ENCODE measurements at regions not wholly inside any gene's neighbourhood (a gene's known extent, or its start where the extent isn't known, plus 50 kb on each side); places are given as distances from the start of the nearest gene placed in this dataset.
"Not testable (repeated sequence)": the region's sequence is repeated elsewhere in the genome, so short reads cannot be mapped to it uniquely, and the experiment has no call there.

GRCh38 chrX:3522101-3522650 lies 175.7 kb upstream of the MXRA5 start:
- DNase-seq (ENCODE audit: low read depth), result peak; percentile 27
- no peak for TF ChIP-seq CTCF (IDR thresholded peaks at IDR 0.05; ENCODE audit: low read length, missing control alignments)
- no peak overlapping the region for H3K4me3 ChIP-seq (replicated peaks; ENCODE audit: low read depth, low read length)

- H3K4me3 ChIP-seq (replicated peaks; ENCODE audit: low read depth, low read length), result no peak overlapping the region
- TF ChIP-seq CTCF (IDR thresholded peaks at IDR 0.05; ENCODE audit: low read length, missing control alignments), result no peak
- no peak for DNase-seq (ENCODE audit: low read depth)
These were observed 174.9 kb upstream of the MXRA5 start for GRCh38 chrX:3521396-3521795.

GRCh38 chrX:3520982-3521381 lies 174.5 kb upstream of the MXRA5 start:
- H3K4me3 ChIP-seq (replicated peaks; ENCODE audit: low read depth, low read length), result no peak overlapping the region
- DNase-seq (ENCODE audit: low read depth), result no peak

GRCh38 chrX:3520458-3520857 lies 174.0 kb upstream of the MXRA5 start:
- no peak overlapping the region for H3K4me3 ChIP-seq (replicated peaks; ENCODE audit: low read depth, low read length)
- no peak for DNase-seq (ENCODE audit: low read depth)
- TF ChIP-seq CTCF (IDR thresholded peaks at IDR 0.05; ENCODE audit: low read length, missing control alignments), result no peak

More at GRCh38 chrX:3520982-3521381, 174.5 kb upstream of the MXRA5 start:
- no peak for TF ChIP-seq CTCF (IDR thresholded peaks at IDR 0.05; ENCODE audit: low read length, missing control alignments)

- DNase-seq (ENCODE audit: low read depth), result peak; percentile 41
- H3K4me3 ChIP-seq (replicated peaks; ENCODE audit: low read depth, low read length), result not testable (repeated sequence)
These were observed 172.9 kb upstream of the MXRA5 start for GRCh38 chrX:3519384-3519783.

GRCh38 chrX:3518870-3519269 lies 172.4 kb upstream of the MXRA5 start:
- peak; percentile 79 for DNase-seq (ENCODE audit: low read depth)
- TF ChIP-seq CTCF (IDR thresholded peaks at IDR 0.05; ENCODE audit: low read length, missing control alignments), result no peak
- H3K4me3 ChIP-seq (replicated peaks; ENCODE audit: low read depth, low read length), result no peak overlapping the region

GRCh38 chrX:3516051-3516541 lies 169.6 kb upstream of the MXRA5 start:
- DNase-seq (ENCODE audit: low read depth), result peak; percentile 70
- no peak overlapping the region for H3K4me3 ChIP-seq (replicated peaks; ENCODE audit: low read depth, low read length)
- no peak for TF ChIP-seq CTCF (IDR thresholded peaks at IDR 0.05; ENCODE audit: low read length, missing control alignments)

All from fibroblast of pulmonary artery (primary cell).